ENCODE measurements at regions not wholly inside any gene's neighbourhood (a gene's known extent, or its start where the extent isn't known, plus 50 kb on each side); places are given as distances from the start of the nearest gene placed in this dataset.

- no peak for DNase-seq (ENCODE audit: low read depth in 1 of 2, low spot score in 1 of 2)
- Histone ChIP-seq H3K27me3 (ENCODE audit: insufficient read depth, poor library complexity, severe bottlenecking) (no peaks in the 10 kb centered on the region), H3K27ac (replicated peaks) (no peak overlapping the region), H3K4me3 (replicated peaks; ENCODE audit: insufficient read depth, low read length) (no peak overlapping the region)
- TF ChIP-seq POLR2AphosphoS5 (IDR thresholded peaks at IDR 0.05; ENCODE audit: low read depth) (no peak), SPI1 (IDR thresholded peaks at IDR 0.05; ENCODE audit: borderline replicate concordance, low read depth) (no peak), CTCF (IDR thresholded peaks at IDR 0.05; ENCODE audit: insufficient read depth, low read length) (no peak), REST (IDR thresholded peaks at IDR 0.05; ENCODE audit: insufficient replicate concordance, low read depth) (no peak), GABPA (IDR thresholded peaks at IDR 0.05; ENCODE audit: low read depth) (no peak)
Measured at GRCh38 chr9:7523426-7524043, 276.0 kb downstream of the DMAC1 start.

GRCh38 chr9:7520396-7520795, 279.2 kb downstream of the DMAC1 start:
- H3K27ac ChIP-seq (replicated peaks): no peak overlapping the region
- H3K27me3 ChIP-seq (ENCODE audit: insufficient read depth, poor library complexity, severe bottlenecking): no peaks in the 10 kb centered on the region
- no peak overlapping the region for H3K4me3 ChIP-seq (replicated peaks; ENCODE audit: insufficient read depth, low read length)
- TF ChIP-seq REST (IDR thresholded peaks at IDR 0.05; ENCODE audit: insufficient replicate concordance, low read depth) (no peak), SPI1 (IDR thresholded peaks at IDR 0.05; ENCODE audit: borderline replicate concordance, low read depth) (no peak), POLR2AphosphoS5 (IDR thresholded peaks at IDR 0.05; ENCODE audit: low read depth) (no peak), CTCF (IDR thresholded peaks at IDR 0.05; ENCODE audit: insufficient read depth, low read length) (no peak), GABPA (IDR thresholded peaks at IDR 0.05; ENCODE audit: low read depth) (no peak)
- no peak for DNase-seq (ENCODE audit: low read depth in 1 of 2, low spot score in 1 of 2)

GRCh38 chr9:7516376-7516775, 283.2 kb downstream of the DMAC1 start:
- no peak overlapping the region for H3K4me3 ChIP-seq (replicated peaks; ENCODE audit: insufficient read depth, low read length)
- no peak overlapping the region for H3K27ac ChIP-seq (replicated peaks)
- peaks cover 2% of the 10 kb centered on the region for H3K27me3 ChIP-seq (ENCODE audit: insufficient read depth, poor library complexity, severe bottlenecking)
- no peak for DNase-seq (ENCODE audit: low read depth in 1 of 2, low spot score in 1 of 2)
- TF ChIP-seq GABPA (IDR thresholded peaks at IDR 0.05; ENCODE audit: low read depth) (no peak), REST (IDR thresholded peaks at IDR 0.05; ENCODE audit: insufficient replicate concordance, low read depth) (no peak), CTCF (IDR thresholded peaks at IDR 0.05; ENCODE audit: insufficient read depth, low read length) (no peak), SPI1 (IDR thresholded peaks at IDR 0.05; ENCODE audit: borderline replicate concordance, low read depth) (no peak), POLR2AphosphoS5 (IDR thresholded peaks at IDR 0.05; ENCODE audit: low read depth) (no peak)

All from HL-60 (cell line).